NCI-H1092 treated with DMSO at 0.1 percent for 48 hours (cell line): ENCODE measurements at regions not wholly inside any gene's neighbourhood (a gene's known extent, or its start where the extent isn't known, plus 50 kb on each side); places are given as distances from the start of the nearest gene placed in this dataset.
"Not testable (repeated sequence)": the region's sequence is repeated elsewhere in the genome, so short reads cannot be mapped to it uniquely, and the experiment has no call there.

Experiments
- DNase-seq: peaks from one replicate; lab custom pipeline; 2025; lab: John Stamatoyannopoulos, UW

DNA sequence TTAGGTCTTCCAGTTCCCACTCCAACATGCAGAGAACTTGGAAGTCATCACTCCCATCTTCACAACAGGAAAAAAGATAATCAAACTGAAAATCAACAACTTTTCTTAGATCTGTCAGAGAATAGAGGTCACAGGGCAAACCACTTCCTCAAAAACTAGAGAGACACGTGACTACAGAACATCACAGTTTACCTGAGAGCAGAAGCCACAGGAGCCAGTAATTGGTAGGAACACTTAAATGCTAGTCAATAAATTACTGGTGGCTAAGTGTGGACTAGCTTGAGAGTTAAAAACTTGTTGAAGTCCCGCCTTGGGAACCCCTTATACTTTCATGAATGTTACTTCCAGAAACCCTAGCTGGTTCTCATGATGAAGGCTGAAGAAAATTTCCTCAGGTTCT lies 81.1 kb downstream of the THSD1 start:
- DNase-seq = not testable (repeated sequence)

DNA sequence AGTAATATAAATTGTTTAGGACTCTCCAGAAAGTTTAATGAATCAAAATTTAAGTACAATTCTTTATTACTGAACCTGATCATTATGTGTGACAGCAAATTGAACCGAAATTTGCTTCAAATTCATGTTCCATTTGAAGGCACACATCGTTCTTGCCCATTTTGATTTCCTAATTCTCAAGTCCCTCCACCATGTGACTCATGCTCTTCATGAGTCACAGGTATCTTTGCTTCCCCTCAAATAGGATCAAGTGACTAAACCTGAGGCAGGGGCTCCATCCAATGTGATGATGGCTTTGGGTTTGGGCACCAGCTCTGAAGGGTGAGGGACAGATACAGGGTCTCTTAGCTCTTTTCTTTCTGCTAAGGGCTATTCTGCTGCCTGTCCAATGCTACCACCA lies 86.1 kb downstream of the THSD1 start:
- DNase-seq = no peak

DNA sequence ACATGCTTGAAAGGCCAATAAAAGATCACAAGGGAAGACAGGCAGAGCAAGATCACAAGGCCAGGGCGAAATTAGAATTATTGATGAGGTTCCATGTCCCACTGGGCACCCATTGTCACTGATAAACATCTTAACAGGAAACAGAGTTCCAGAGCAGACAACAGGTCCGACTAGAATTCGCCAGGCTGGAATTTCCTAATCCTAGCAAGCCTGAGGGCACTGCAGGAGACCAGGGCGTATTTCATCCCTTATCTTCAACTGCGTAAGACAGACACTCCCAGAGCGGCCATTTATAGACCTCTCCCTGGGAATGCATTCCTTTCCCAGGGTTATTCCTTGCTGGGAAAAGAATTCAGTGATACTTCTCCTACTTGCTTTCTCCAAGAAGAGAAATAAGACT lies 96.1 kb downstream of the THSD1 start:
- not testable (repeated sequence) for DNase-seq

DNA sequence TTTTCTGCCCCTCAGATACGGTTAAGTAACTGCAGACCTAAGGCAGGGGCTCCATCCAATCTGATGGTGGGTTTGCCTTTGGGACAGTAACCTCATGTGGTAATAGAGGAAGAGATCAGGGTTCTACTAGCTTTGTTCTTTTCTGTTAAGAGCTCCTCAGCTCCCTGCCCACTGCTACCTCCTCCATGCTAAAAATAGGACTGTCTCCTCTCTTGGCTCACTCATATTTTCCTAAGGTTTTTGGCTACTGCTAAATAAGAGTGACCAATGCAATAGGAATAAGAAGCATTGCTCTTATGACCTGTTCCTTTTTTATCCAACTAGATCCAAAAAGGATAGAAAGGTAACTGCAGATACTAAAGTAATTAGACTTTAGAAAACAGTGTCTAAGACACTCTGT lies 99.6 kb downstream of the THSD1 start:
- not testable (repeated sequence) for DNase-seq

DNA sequence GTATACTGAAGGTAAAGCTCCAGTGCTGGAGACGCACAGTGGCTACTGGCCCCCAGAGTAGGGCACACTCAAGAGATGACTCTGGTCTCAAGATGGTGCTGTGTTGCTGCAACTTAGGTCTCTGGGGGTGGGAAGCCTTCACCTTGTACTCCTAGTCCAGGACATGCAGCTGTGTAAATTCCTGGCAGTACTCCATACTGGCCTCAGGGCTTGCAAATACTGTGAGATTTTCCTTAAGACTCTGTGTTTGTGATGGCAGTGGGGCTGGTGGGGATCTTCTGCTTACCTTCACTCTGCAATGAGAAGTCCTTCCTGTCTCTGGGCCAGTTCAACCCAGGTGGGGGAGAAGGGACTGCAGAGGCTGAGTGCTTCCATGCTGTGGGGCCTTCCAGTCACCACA lies 102.9 kb downstream of the THSD1 start:
- DNase-seq = not testable (repeated sequence)

DNA sequence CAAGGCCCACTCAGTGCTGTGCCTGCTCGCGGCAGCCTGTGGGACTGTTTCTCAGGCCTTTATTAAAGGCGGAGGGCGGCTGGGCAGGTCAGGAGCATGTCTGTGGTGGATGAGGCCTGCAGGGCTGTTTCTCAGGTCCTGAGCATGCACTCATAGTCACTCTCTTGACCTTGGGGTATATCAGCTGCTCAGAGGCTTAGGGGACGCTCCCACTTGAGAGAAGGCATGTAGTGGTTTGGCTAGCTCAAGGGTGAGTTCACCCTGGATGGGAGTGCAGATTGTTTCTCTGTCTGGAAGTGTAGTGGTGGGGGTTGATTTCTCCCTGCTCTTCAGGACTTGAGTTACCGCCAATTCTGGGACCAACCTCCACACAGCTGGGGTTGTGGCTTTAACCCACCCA lies 103.3 kb downstream of the THSD1 start:
- not testable (repeated sequence) for DNase-seq

DNA sequence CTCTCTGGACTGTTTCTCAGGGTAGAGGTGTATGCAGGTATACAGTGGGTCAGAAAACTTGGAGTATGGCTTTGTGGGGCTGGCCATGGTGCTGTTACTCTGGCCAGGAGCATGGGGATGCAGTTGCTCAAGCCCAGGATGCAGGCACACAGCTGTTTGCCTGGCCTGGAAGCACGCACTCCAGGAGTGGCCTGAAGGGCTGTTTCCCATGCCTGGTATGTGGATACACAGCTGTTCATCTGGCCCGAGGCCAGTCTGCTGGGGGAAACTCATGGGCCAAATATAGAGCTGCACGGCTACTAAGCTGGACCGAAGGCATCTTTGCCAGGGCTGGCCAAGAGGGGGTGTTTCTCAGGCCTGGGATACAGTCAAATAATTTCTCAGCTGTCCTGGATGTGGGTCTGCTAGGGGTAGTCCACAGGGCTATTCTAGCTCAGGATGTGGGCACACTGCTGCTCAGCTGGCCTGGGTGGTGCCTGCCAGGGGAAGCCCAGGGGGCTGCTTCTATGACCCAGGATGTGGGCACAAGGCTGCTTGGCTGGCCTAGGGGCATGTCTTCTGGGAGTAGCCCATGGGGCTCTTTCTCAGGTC lies 104.1 kb downstream of the THSD1 start:
- DNase-seq = not testable (repeated sequence)

DNA sequence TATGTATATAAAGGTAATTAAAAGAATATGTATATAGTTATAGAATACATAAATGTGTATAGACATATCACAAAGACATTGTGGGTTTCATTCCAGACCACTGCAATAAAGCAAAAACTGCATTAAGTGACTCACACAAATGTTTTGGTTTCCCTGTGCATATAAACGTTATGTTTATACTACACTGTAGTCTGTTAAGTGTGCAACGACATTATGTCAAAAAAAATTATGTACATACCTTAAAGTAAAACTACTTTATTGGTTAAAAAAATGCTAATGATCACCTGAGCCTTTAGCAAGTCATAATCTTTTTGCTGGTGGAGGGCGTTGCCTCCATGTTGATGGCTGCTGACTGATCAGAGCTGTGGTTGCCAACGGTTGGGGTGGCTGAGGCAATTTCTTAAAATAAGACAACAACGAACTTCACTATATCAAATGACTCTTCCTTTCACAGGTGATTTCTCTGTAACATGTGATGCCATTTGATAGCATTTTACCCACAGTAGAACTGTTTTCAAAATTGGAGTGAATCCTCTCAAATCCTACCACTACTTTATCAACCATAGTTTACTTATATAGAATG lies 107.8 kb downstream of the THSD1 start:
- not testable (repeated sequence) for DNase-seq

DNA sequence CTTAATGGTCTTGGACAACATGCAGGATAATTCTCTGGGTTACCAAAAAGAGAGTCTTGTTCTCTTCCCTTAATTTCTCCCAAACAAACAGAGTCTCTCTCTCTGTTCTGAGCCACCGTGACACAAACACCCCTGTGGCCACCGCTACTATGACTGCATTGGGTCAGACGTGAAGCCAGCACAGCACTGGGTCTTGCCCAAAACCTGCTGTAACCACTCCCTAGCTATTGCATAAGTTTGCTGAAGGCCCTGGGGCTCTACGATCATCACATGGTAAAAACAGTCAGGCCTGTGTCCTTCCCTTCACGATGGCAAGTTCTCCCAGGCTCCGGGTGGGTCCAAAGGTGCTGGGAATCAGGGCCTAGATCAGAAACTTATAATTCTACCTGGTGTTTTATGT lies 117.1 kb downstream of the THSD1 start:
- DNase-seq = not testable (repeated sequence)

DNA sequence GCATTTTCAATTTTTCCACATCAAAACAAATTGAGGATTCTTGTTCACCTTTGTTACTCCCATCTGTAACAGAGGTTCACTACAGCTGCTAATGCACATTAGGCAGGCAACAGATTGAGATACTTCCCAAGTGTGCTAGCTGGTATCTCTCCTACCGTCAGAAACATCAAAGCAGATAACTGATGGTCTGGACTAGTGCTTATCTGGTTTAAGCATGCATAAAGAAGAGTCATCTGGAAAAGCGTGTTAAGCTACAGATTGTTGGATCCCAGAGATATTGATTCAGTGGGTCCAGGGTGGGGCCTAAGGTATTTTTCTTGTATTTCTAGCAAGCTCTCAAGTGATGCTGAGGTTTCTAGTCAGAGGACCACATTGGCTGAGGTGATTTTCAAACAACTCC lies 122.0 kb upstream of the NEK3 start:
- DNase-seq = not testable (repeated sequence)

DNA sequence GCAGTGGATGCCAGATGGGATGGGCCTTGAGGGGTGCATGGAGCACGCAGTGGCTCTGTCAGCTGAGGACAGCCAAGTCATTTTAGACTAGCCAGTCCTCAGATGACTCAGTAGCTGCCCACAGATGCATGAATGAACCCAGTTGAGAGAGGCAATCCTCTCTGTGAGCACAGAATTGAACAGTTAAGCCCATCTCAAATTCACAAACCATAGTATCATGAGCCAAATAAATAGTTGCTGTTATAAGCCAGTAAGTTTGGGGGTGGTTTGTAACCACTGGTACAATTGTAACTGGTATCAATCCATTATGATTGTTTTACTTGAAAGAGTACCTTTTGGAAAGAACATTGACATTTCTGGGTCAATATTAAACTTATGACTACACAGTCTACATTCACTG lies 120.0 kb upstream of the NEK3 start:
- not testable (repeated sequence) for DNase-seq

DNA sequence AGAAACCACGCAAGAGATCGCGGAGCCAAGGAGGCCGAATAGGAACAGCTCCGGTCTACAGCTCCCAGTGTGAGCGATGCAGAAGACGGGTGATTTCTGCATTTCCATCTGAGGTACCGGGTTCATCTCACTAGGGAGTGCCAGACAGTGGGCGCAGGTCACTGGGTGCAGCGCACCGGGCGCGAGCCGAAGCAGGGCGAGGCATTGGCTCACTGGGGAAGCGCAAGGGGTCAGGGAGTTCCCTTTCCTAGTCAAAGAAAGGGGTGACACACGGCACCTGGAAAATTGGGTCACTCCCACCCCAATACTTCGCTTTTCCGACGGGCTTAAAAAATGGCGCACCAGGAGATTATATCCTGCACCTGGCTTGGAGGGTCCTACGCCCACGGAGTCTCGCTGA lies 94.9 kb upstream of the NEK3 start:
- DNase-seq = not testable (repeated sequence)

DNA sequence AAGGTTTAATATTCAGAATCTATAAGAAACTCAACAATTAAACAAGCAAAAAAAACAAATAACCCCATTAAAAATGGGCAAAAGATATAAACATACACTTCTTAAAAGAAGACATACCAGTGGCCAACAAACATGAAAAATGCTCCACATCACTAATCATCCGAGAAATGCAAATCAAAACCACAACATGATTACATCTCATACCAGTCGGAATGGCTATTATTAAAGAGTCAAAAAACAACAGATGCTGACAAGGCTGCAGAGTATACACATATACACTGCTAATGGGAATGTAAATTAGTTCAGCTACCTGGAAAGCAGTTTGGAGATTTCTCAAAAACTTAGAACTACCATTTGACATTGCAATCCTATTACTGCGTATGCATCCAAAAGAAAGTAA lies 81.4 kb upstream of the NEK3 start:
- not testable (repeated sequence) for DNase-seq

DNA sequence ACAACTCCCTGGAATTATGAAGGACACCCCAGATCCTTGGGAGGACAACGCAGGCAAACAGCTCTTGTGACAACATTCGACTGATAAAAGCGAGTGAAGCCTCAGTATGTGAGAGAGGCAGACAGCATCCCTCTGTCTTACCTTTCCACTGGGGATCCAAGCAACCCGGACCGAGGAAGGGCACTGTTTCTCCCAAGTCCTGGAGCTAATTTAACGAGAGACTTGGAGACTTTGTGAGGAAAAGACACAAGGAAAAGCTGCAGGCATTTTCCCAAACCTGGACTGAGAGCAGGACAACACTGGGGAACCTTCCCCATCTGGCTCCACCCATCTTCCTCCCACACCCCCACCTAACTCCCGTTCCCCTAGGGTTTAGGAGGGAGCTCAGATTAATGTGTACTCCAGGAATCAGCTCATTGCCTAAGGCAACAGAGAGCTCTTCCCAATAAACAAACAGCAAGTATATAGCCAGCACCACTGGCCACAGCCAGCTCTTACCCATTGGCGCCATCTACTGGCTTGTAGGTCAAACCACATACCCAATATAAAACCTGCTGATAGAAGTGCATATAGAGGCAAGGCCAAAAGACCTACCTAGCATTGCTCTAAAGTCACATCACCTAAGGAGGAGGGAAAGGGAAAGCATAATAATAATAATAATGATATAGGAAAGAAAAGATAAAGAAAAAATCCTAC lies 76.7 kb upstream of the NEK3 start:
- peak; percentile 31 for DNase-seq

DNA sequence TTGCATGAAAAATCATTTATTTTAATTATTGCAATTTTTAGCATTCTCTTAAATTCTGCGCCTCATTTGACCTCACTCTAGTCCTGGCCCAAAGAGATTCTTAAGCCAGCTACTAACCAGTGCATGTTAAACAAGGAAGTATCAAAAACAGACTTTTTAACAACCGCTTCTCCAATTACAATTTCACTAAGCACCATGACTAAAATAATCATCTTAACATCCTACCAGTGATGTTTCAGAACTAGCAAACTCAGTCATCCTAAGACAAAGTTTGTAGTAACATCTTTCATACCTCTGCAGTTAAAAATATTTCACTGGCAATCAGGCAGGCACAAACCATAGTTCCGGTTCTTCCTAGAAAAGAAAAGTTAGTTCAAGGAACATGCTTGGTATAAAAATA lies 75.5 kb upstream of the NEK3 start:
- DNase-seq = not testable (repeated sequence)

DNA sequence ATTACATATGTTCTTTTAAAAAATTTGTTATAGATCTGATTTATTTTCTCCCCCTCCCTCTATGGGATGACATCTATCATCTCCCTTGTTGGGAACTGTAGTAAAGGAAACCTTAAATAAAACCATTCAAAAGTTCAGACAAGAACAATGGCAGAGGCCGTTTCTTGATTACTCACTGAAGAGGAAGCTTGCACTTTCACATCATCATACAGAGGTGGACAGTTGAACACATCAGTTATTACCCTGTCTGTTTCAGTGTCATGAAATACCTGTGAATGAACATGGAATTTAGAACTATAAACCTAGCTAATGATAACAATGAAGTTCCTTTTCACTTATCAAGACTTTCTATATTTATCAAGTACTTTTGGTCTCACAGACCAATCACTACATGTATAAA lies 63.7 kb upstream of the NEK3 start:
- not testable (repeated sequence) for DNase-seq

DNA sequence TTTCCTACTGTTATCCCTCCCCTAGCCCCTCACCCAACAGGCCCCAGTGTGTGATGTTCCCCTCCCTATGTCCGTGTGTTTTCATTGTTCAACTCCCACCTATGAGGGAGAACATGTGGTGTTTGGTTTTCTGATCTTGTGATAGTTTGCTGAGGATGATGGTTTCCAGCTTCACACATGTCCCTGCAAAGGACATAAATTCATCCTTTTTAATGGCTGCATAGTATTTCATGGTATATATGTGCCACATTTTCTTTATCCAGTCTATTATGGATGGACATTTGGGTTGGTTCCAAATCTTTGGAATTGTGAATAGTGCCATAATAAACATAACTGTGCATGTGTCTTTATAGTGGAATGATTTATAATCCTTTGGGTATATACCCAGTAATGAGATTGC lies 54.5 kb upstream of the NEK3 start:
- not testable (repeated sequence) for DNase-seq

DNA sequence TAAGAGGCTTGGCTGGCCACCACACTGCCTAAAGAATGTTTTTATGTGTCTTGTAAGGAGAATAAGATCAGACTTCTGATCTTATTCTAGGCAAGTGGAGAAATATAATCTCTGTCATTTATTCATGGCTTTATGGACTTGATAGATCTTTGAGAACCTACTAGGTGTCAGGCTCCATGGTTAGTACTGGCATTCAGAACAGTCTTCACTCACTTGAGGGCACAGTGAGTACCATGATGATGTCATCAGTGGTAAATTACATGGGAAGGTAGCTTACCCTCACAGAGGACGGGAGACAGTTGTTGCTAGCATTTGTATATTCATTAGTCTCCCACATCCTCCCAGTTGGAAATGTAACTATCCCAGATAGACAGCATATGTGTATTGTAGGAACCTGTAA lies 53.5 kb upstream of the NEK3 start:
- DNase-seq = not testable (repeated sequence)

DNA sequence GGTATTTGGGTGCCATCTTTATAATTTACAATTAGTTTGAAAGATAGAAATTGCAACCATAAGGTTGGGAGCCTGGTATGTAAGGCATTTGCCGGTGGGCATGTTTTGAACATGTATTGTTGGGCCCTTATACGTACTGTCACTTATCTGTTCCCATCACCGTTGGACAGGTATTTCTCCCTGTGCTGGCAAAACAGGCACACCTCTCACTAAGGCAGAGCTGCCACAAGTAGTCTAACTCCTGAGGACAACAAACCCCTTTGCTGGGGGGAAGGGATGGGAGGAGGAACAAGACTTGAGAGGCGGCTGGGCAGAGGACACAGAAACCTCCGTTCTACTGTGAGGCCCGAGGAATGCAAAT lies 52.0 kb upstream of the NEK3 start:
- DNase-seq = not testable (repeated sequence)

DNA sequence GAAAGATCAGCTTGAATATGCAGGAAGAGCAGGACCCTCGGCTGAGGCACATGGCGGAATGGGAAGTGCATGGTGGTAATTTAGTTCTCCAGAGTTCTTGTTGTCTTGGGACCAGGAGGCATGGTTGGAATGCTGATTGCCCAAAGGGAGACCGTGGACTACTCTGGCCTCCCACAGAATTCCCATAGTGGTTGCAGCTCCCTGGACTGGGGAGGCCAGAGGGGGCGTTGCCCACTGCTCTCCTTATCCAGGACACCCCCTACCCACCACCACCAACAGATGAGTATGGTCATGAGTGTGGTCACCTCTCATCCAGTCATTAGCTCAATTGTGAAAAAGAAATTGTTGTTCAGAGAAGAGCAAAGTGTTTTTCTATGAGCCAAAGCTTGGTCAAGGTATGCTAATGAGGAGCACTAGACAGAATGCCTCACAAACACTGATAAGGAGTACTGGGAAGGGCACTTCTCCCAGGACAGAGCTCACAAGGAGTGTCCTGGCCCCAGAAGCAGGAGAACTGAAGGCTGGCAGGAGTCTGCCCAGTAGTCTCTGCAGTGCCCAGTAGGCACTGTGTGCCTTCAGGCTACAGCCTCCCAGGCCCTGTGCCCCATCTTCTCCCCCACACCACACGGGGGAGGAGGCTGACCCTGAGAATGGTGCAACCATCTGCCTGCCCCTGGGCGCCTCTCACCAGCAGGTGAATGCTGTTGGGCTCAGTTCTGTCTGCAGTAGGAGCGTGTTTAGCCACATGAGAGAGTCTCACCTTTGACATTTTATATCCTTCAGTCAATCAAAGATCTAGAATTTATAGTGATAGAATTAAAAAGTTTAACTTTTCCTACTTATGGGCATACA lies 51.4 kb upstream of the NEK3 start:
- not testable (repeated sequence) for DNase-seq
